Lung (tissue), 11 donors: ENCODE measurements at regions not wholly inside any gene's neighbourhood (a gene's known extent, or its start where the extent isn't known, plus 50 kb on each side); places are given as distances from the start of the nearest gene placed in this dataset.
A peak's percentile ranks its signal among the peaks of the same experiment; 100 is the strongest.
"Not testable (repeated sequence)": the region's sequence is repeated elsewhere in the genome, so short reads cannot be mapped to it uniquely, and the experiment has no call there.

Experiments used
- ATAC-seq: fragments of 200-7000 bp; cut with Tn5 transposase; one replicate; pipeline ENCODE4 v1.9.1; 2020; ENCODE audit warnings: moderate number of reproducible peaks; ENCODE audit not compliant: insufficient read depth, low FRiP score
- DNase-seq, 3 donors: peaks; one replicate each; pipeline ENCODE4 v3.0.0-alpha.2; 2013 to 2017
- H3K27ac ChIP-seq, 2 donors: one replicate each; pipeline ENCODE4 v1.5.1; 2013; ENCODE audit warnings: mild to moderate bottlenecking in 2 of 2, moderate library complexity in 2 of 2, control low read depth in 1 of 2, inconsistent platforms in 1 of 2, low read depth in 1 of 2, low read length in 1 of 2
- H3K27me3 ChIP-seq, 3 donors: one replicate each; pipeline ENCODE4 v1.5.1; 2013; ENCODE audit warnings: low read length in 2 of 3; ENCODE audit not compliant: control insufficient read depth in 3 of 3, insufficient read depth in 3 of 3
- H3K36me3 ChIP-seq, 4 donors: one replicate each; pipeline ENCODE4 v1.5.1; 2013; ENCODE audit warnings: low read length in 4 of 4, mild to moderate bottlenecking in 1 of 4, moderate library complexity in 1 of 4; ENCODE audit not compliant: control insufficient read depth in 4 of 4, insufficient read depth in 4 of 4
- H3K4me1 ChIP-seq, 5 donors: one replicate each; pipeline ENCODE4 v1.5.1; 2013; ENCODE audit warnings: low read length in 5 of 5, mild to moderate bottlenecking in 2 of 5, moderate library complexity in 1 of 5; ENCODE audit not compliant: control insufficient read depth in 5 of 5, insufficient read depth in 5 of 5
- H3K4me3 ChIP-seq: one replicate; pipeline ENCODE4 v1.5.1; 2013; ENCODE audit warnings: mild to moderate bottlenecking, control low read depth, moderate library complexity
- H3K9ac ChIP-seq, 2 donors: one replicate each; pipeline ENCODE4 v1.5.1; 2013; ENCODE audit warnings: low read length in 2 of 2, control low read depth in 1 of 2; ENCODE audit not compliant: insufficient read depth in 1 of 2
- H3K9me3 ChIP-seq, 4 donors: one replicate each; pipeline ENCODE4 v1.5.1; 2013; ENCODE audit warnings: low read length in 3 of 4, mild to moderate bottlenecking in 1 of 4, moderate library complexity in 1 of 4; ENCODE audit not compliant: control insufficient read depth in 4 of 4, insufficient read depth in 3 of 4
- WGBS, 2 donors: extraction: QIAGEN DNeasy Blood & Tissue Kit; methylation state at CpG; one replicate each; pipeline ENCODE4 v1.1.7; 2013; 5-methylcytosine and 5-hydroxymethylcytosine counted together
- TF ChIP-seq, protein P1 (sequence below): IDR thresholded peaks from 2 replicates; pipeline ENCODE4 v1.5.1; 2012; ENCODE audit warnings: mild to moderate bottlenecking; ENCODE audit errors: control extremely low read depth, extremely low read depth
- donor health status: control.
- donor health status: control.
- donor health status: Bipolar disorder and iron deficiency.
- donor health status: healthy.
- donor health status: DM: yes; HTN: yes; CAD: no.

DNA sequence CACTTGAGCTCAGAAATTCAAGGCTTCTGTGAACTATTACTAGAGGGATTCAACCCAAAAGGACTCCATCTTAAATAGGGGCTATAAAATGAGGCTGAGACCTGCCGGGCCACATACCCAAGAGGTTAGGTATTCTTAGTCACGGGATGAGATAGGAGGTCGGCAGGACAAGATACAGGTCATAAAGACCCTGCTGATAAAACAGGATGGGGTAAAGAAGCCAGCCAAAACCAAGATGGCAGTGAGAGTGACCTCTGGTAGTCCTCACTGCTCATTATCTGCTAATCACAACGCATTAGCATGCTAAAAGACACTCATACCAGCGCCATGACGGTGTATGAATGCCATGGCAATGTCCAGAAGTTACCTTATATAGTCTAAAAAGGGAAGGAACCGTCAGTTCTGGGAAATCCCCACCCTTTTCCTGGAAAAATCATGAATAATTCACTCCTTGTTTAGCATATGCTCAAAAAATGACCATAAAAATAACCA lies 101.2 kb upstream of the TRIM24 start:
- TF ChIP-seq, protein P1, sequence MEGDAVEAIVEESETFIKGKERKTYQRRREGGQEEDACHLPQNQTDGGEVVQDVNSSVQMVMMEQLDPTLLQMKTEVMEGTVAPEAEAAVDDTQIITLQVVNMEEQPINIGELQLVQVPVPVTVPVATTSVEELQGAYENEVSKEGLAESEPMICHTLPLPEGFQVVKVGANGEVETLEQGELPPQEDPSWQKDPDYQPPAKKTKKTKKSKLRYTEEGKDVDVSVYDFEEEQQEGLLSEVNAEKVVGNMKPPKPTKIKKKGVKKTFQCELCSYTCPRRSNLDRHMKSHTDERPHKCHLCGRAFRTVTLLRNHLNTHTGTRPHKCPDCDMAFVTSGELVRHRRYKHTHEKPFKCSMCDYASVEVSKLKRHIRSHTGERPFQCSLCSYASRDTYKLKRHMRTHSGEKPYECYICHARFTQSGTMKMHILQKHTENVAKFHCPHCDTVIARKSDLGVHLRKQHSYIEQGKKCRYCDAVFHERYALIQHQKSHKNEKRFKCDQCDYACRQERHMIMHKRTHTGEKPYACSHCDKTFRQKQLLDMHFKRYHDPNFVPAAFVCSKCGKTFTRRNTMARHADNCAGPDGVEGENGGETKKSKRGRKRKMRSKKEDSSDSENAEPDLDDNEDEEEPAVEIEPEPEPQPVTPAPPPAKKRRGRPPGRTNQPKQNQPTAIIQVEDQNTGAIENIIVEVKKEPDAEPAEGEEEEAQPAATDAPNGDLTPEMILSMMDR = no peak
- Histone ChIP-seq H3K27me3 (no peaks in the 10 kb centered on the region), H3K4me3 (no peak overlapping the region), H3K36me3 (no peaks in the 10 kb centered on the region), H3K27ac (no peak overlapping the region), H3K9ac (no peak overlapping the region), H3K4me1 (no peaks in the 10 kb centered on the region), H3K9me3 (no peaks in the 10 kb centered on the region)
- WGBS, 2 donors = 90 to 93% methylated on average over 7 of the region's 7 CpGs
- ATAC-seq (no peak), DNase-seq (no peak)

DNA sequence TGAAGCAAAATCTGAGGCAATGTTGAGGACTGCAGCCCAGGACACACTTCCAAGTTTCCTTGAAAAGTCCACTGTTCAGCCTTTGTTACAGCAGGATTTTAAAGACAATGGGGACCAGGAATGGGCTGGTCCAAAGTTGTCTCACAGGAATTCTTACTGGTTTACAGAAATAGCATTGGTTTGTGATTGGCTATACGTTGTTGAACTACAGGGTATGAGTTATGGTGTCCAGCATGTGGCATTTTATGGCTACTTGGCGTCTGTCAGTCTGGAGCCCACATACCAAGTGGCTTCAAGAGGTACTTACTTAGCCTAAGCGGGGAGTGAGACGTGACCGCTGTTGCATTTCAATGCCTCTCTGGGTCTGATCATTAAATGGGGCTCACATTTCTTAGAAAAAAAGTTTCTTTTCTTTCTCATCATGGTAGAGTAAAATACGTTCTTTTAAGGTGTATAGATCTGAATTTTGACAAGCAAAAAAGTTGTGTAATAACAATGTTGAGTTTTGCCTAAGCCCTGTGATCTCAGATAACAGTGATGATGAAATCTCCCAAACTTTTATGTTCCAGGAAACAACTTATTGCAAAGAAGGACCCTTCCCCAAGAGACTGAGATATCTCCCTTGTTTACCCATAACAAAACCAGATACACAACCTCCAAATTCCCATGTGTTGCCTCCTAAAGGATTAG lies 100.0 kb upstream of the TRIM24 start:
- DNase-seq = peak; percentile 16 to 60 (median 33)
- peak; percentile 20 for ATAC-seq
- TF ChIP-seq, protein P1 = no peak
- Histone ChIP-seq H3K4me1 (no peaks in the 10 kb centered on the region), H3K27me3 (no peaks in the 10 kb centered on the region), H3K36me3 (no peaks in the 10 kb centered on the region), H3K27ac (no peak overlapping the region), H3K9me3 (no peaks in the 10 kb centered on the region), H3K9ac (no peak overlapping the region), H3K4me3 (no peak overlapping the region)
- WGBS, 2 donors = 61 to 81% methylated on average over 6 of the region's 6 CpGs

DNA sequence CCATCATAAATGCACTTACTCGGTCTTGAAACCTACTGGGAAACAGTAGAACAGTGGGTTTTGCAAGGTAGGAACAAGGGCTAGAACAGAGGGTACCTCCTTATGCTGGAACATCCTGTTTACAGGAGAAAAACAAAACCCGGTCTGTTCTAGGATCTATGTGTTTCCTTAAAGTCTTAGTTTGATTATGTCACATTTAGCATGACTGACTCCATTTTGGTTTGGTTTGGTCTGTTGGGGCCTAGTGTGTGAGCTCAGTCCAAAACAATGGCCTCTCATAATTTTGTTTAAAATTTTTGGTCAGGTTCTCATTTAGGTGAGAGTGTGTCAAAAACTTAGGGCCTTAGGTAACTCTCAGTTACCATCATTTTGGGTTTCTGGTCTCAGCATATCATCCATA lies 96.3 kb upstream of the TRIM24 start:
- no peak overlapping the region for H3K27ac ChIP-seq
- no peak for ATAC-seq
- DNase-seq = no peak
- no peaks in the 10 kb centered on the region for H3K4me1 ChIP-seq
- 75 to 86% methylated on average over 2 of the region's 2 CpGs for WGBS, 2 donors
- no peak overlapping the region for H3K9ac ChIP-seq
- H3K36me3 ChIP-seq = no peaks in the 10 kb centered on the region
- no peak overlapping the region for H3K4me3 ChIP-seq
- H3K9me3 ChIP-seq = peaks cover 0 to 3% (median 0%) of the 10 kb centered on the region in 4 donors
- no peaks in the 10 kb centered on the region for H3K27me3 ChIP-seq
- TF ChIP-seq, protein P1 = no peak

DNA sequence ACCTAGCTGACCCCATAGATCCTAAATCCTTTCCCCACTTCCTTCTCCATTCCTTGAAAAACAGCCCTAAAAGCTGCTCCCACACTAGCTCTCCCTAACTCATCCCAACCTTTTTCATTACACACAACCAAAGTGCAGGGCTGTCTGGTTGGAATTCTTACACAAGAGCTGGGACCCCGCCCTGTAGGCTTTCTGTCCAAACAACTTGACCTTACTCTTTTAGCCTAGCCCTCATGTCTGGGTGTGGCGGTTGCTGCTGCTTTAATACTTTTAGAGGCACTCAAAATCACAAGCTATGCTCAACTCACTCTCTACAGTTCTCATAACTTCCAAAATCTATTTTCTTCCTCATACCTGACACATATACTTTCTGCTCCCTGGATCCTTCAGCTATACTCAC lies 93.9 kb upstream of the TRIM24 start:
- not testable (repeated sequence) for H3K4me3 ChIP-seq, H3K36me3 ChIP-seq, H3K4me1 ChIP-seq, H3K27me3 ChIP-seq, ATAC-seq, H3K9ac ChIP-seq, H3K9me3 ChIP-seq, H3K27ac ChIP-seq, DNase-seq
- WGBS, 2 donors = 74 to 89% methylated on average over 2 of the region's 2 CpGs

DNA sequence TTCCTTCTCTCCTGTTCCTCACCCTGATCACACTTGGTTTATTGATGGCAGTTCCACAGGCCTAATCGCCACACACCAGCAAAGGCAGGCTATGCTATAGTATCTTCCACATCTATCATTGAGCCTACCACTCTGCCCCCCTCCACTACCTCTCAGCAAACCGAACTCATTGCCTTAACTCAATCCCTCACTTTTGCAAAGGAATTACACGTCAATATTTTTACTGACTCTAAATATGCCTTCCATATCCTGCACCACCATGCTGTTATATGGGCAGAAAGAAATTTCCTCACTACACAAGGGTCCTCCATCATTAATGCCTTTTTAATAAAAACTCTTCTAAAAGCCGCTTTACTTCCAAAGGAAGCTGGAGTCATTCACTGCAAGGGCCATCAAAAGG lies 93.4 kb upstream of the TRIM24 start:
- H3K9me3 ChIP-seq = peaks cover 0 to 11% (median 9%) of the 10 kb centered on the region in 4 donors
- not testable (repeated sequence) for H3K4me1 ChIP-seq, ATAC-seq, H3K27ac ChIP-seq, H3K9ac ChIP-seq, DNase-seq, H3K4me3 ChIP-seq, H3K27me3 ChIP-seq, H3K36me3 ChIP-seq
- WGBS, 2 donors = 94 to 95% methylated on average over 4 of the region's 4 CpGs
